K562 (cell line): ENCODE measurements at regions not wholly inside any gene's neighbourhood (a gene's known extent, or its start where the extent isn't known, plus 50 kb on each side); places are given as distances from the start of the nearest gene placed in this dataset.

Experiments
- CHD4 ChIP-seq: fragments of 200-600 bp; sonication (generic); IDR thresholded peaks from 3 replicates; pipeline ENCODE4 v1.6.1; 2012; ENCODE audit warnings: low read depth, mild to moderate bottlenecking, mixed read lengths, low read length, inconsistent platforms; ENCODE audit not compliant: insufficient read depth, insufficient replicate concordance, poor library complexity, severe bottlenecking
- GATA2 ChIP-seq: sonication (generic); formaldehyde crosslinking; IDR thresholded peaks from 2 replicates; pipeline ENCODE4 v1.4.0; 2020; ENCODE audit warnings: mild to moderate bottlenecking, missing genetic modification reagents
- RCOR1 ChIP-seq, 2 experiments: IDR thresholded peaks; 2 replicates each; pipeline ENCODE4 v1.6.1; 2012; ENCODE audit warnings: low read depth in 2 of 2, low read length in 2 of 2, borderline replicate concordance in 1 of 2, improper control_type of control experiment in 1 of 2
- YY1 ChIP-seq, 3 experiments: IDR thresholded peaks; 2 replicates each; pipeline ENCODE4 v1.6.1; 2011; ENCODE audit warnings: low read length in 2 of 3, mild to moderate bottlenecking in 2 of 3, moderate library complexity in 2 of 3, borderline replicate concordance in 1 of 3, control low read depth in 1 of 3, low read depth in 1 of 3; ENCODE audit not compliant: insufficient read depth in 3 of 3, insufficient replicate concordance in 2 of 3, control insufficient read depth in 1 of 3, insufficient read length in 1 of 3; ENCODE audit errors: extremely low read depth in 1 of 3
- ZNF282 ChIP-seq: sonication (generic); formaldehyde crosslinking; IDR thresholded peaks from 2 replicates; pipeline ENCODE4 v1.8.1; 2023; ENCODE audit warnings: missing genetic modification reagents
- TF ChIP-seq, protein P1 (sequence below): sonication (generic); formaldehyde crosslinking; IDR thresholded peaks from 2 replicates; pipeline ENCODE4 v1.8.0; 2022; ENCODE audit warnings: mild to moderate bottlenecking, missing genetic modification reagents

- TF ChIP-seq YY1 (IDR thresholded peaks at IDR 0.05; ENCODE audit: borderline replicate concordance in 1 of 3, control insufficient read depth in 1 of 3, extremely low read depth in 1 of 3, insufficient read depth in 3 of 3, insufficient read length in 1 of 3, insufficient replicate concordance in 2 of 3, low read depth in 1 of 3, low read length in 2 of 3), result no peak
- no peak for TF ChIP-seq ZNF282
- no peak for TF ChIP-seq CHD4
- TF ChIP-seq GATA2 (CRISPR knock-in tag), result no peak
- TF ChIP-seq, protein P1, sequence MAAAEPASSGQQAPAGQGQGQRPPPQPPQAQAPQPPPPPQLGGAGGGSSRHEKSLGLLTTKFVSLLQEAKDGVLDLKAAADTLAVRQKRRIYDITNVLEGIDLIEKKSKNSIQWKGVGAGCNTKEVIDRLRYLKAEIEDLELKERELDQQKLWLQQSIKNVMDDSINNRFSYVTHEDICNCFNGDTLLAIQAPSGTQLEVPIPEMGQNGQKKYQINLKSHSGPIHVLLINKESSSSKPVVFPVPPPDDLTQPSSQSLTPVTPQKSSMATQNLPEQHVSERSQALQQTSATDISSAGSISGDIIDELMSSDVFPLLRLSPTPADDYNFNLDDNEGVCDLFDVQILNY (CRISPR knock-in tag), result no peak
- TF ChIP-seq RCOR1 (IDR thresholded peaks at IDR 0.05; ENCODE audit: borderline replicate concordance in 1 of 2, low read depth in 2 of 2, low read length in 2 of 2), result no peak
Measured at GRCh38 chr9:119002491-119002890, 366.7 kb downstream of the BRINP1 start.
